ENCODE measurements at regions not wholly inside any gene's neighbourhood (a gene's known extent, or its start where the extent isn't known, plus 50 kb on each side); places are given as distances from the start of the nearest gene placed in this dataset.

DNA sequence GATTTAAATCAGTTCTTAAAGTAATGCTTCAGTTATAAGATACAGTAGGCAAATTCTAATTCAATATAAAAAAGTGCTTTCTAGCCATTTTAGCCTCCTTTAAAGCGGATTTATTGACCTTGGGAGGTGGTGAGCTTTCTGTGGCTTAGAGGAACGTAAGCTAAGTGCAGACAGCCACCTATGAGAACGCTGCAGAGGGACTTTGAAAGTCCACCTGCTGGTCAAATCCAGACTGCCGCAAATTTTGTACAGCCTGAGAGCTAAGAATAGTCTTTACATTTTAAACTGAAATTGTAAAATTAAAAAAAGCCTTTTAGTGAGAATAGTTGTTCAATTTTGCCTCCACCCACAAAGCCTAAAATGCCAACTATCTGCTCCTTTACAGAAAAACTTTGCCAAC lies 67.0 kb upstream of the SSX2IP start:
- Histone ChIP-seq H2BK120ac (ENCODE audit: low read depth, low read length) (no peak overlapping the region), H3K14ac (replicated peaks; ENCODE audit: low read depth, low read length) (no peak overlapping the region), H3K4me3 (ENCODE audit: insufficient read depth, low read depth, low read length) (no peak overlapping the region), H2BK20ac (ENCODE audit: low read depth, low read length) (no peak overlapping the region), H3K79me1 (ENCODE audit: low read depth in 1 of 2, low read length in 2 of 2) (no peaks in the 10 kb centered on the region), H4K91ac (ENCODE audit: insufficient read depth, low read depth, low read length) (no peak overlapping the region), H3K4me2 (ENCODE audit: low read depth, low read length) (no peak overlapping the region), H2BK15ac (ENCODE audit: low read depth, low read length) (no peak overlapping the region), H2AK9ac (replicated peaks; ENCODE audit: low read depth, low read length, poor library complexity) (no peak overlapping the region), H3K9me1 (ENCODE audit: insufficient read depth, low read length) (peaks cover 3% of the 10 kb centered on the region), H3K9ac (ENCODE audit: low read depth, low read length) (no peak overlapping the region), H3K9me3 (ENCODE audit: control insufficient read depth, insufficient read depth, low read length) (no peaks in the 10 kb centered on the region), H3K18ac (ENCODE audit: low read depth, low read length) (no peak overlapping the region), H3K27me3 (ENCODE audit: control insufficient read depth, insufficient read depth, low read length) (no peaks in the 10 kb centered on the region), H2AK5ac (ENCODE audit: low read depth, low read length) (no peak overlapping the region; the same call in 1 of the 2 replicates), H3K36me3 (ENCODE audit: control insufficient read depth, insufficient read depth, low read length) (no peaks in the 10 kb centered on the region), H3K27ac (ENCODE audit: insufficient read depth, low read length) (no peak overlapping the region), H2AFZ (replicated peaks; ENCODE audit: low read length, poor library complexity) (no peak overlapping the region), H4K8ac (ENCODE audit: low read depth in 2 of 2, low read length in 2 of 2) (no peak overlapping the region), H4K5ac (ENCODE audit: low read depth, low read length) (no peak overlapping the region), H2BK5ac (ENCODE audit: low read depth, low read length, poor library complexity, severe bottlenecking) (no peak overlapping the region), H3K56ac (ENCODE audit: extremely low read depth, insufficient read depth, low read length) (no peak overlapping the region), H3K23ac (ENCODE audit: low read depth, low read length) (no peak overlapping the region), H3K4me1 (ENCODE audit: control insufficient read depth, insufficient read depth, low read length) (peaks cover 7% of the 10 kb centered on the region), H4K20me1 (ENCODE audit: insufficient read depth, low read length) (no peaks in the 10 kb centered on the region; the same call in 1 of the 2 replicates), H3K4ac (ENCODE audit: low read depth, low read length) (no peak overlapping the region)
- ATAC-seq (ENCODE audit: low read depth) (no peak), DNase-seq (no peak)
- no TSS peak for BruUV-seq (replicated peaks)
- CTCF ChIA-PET, result no interaction called here
- in situ Hi-C loops (cut with MboI; ENCODE audit: low sequenced_read_pairs), result loop anchor here (10.0 to 25.0 kb wide), 2 partner anchors 320 to 602 kb away; no protein-coding TSS in a partner anchor
- TF ChIP-seq MAZ (IDR thresholded peaks at IDR 0.05; ENCODE audit: borderline replicate concordance, low read depth, low read length), result no peak
- TF ChIP-seq RFX5 (IDR thresholded peaks at IDR 0.05; ENCODE audit: low read depth, low read length), result no peak
- no peak for TF ChIP-seq POLR2A (IDR thresholded peaks at IDR 0.05; ENCODE audit: low read depth, low read length)
- TF ChIP-seq SMC3 (IDR thresholded peaks at IDR 0.05; ENCODE audit: low read depth, low read length), result no peak
- no peak for TF ChIP-seq RAD21 (IDR thresholded peaks at IDR 0.05; ENCODE audit: low read length)
- dilution Hi-C loops (cut with HindIII; ENCODE audit: low sequenced_read_pairs, unreplicated experiment), result no loop called here
- intact Hi-C loops (cut with micrococcal nuclease), result loop anchor here (10.0 kb wide), 1 partner anchor 452 kb away; the partner anchor contains the start of gene SAMD13
- POLR2A ChIA-PET (ENCODE audit: unreplicated experiment), result interaction anchor here (0.6 kb wide), 1 partner anchor 25 kb away, joined by 7 read pairs; no protein-coding TSS in a partner anchor
- 60% methylated on average over 1 of the region's 4 CpGs; no CpG with 5 or more reads in 1 of the 2 experiments for WGBS, 2 experiments (ENCODE audit: extremely low coverage in 2 of 2, insufficient read length in 1 of 2)

Data from IMR-90 (cell line).